Suprapubic skin (tissue), 4 donors: ENCODE measurements at regions not wholly inside any gene's neighbourhood (a gene's known extent, or its start where the extent isn't known, plus 50 kb on each side); places are given as distances from the start of the nearest gene placed in this dataset.

Source experiments
- POLR2A ChIP-seq, 2 donors: fragments of 450-650 bp; IDR thresholded peaks; one replicate each; pipeline ENCODE4 v1.6.1; 2017; ENCODE audit warnings: antibody characterized with exemption in 2 of 2, mild to moderate bottlenecking in 2 of 2, moderate library complexity in 2 of 2
- POLR2AphosphoS5 ChIP-seq, 3 donors: sonication (generic); formaldehyde crosslinking; IDR thresholded peaks; one replicate each; pipeline ENCODE4 v1.6.1; 2017; ENCODE audit warnings: antibody characterized with exemption in 3 of 3
- TF ChIP-seq, protein P1 (sequence below), 2 donors: fragments of 200-600 bp in 1 of 2; fragments of 450-650 bp in 1 of 2; sonication (generic) in 1 of 2; IDR thresholded peaks; one replicate each; pipeline ENCODE4 v1.5.1; 2016 to 2019; ENCODE audit warnings: antibody characterized with exemption in 2 of 2, mild to moderate bottlenecking in 1 of 2, moderate library complexity in 1 of 2

GRCh38 chr1:168640182-168640581, 63.8 kb downstream of the XCL1 start:
- TF ChIP-seq, protein P1, sequence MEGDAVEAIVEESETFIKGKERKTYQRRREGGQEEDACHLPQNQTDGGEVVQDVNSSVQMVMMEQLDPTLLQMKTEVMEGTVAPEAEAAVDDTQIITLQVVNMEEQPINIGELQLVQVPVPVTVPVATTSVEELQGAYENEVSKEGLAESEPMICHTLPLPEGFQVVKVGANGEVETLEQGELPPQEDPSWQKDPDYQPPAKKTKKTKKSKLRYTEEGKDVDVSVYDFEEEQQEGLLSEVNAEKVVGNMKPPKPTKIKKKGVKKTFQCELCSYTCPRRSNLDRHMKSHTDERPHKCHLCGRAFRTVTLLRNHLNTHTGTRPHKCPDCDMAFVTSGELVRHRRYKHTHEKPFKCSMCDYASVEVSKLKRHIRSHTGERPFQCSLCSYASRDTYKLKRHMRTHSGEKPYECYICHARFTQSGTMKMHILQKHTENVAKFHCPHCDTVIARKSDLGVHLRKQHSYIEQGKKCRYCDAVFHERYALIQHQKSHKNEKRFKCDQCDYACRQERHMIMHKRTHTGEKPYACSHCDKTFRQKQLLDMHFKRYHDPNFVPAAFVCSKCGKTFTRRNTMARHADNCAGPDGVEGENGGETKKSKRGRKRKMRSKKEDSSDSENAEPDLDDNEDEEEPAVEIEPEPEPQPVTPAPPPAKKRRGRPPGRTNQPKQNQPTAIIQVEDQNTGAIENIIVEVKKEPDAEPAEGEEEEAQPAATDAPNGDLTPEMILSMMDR (IDR thresholded peaks at IDR 0.05): no peak
- TF ChIP-seq POLR2A (IDR thresholded peaks at IDR 0.05) (no peak), POLR2AphosphoS5 (IDR thresholded peaks at IDR 0.05) (no peak)
